IPS DF 19.7 (cell line): ENCODE measurements at regions not wholly inside any gene's neighbourhood (a gene's known extent, or its start where the extent isn't known, plus 50 kb on each side); places are given as distances from the start of the nearest gene placed in this dataset.
A peak's percentile ranks its signal among the peaks of the same experiment; 100 is the strongest.
"Not testable (repeated sequence)": the region's sequence is repeated elsewhere in the genome, so short reads cannot be mapped to it uniquely, and the experiment has no call there.

Experiments used
- DNase-seq: peaks from one replicate; pipeline ENCODE4 v3.0.0-alpha.2; 2013; ENCODE audit warnings: low read depth, low spot score

DNA sequence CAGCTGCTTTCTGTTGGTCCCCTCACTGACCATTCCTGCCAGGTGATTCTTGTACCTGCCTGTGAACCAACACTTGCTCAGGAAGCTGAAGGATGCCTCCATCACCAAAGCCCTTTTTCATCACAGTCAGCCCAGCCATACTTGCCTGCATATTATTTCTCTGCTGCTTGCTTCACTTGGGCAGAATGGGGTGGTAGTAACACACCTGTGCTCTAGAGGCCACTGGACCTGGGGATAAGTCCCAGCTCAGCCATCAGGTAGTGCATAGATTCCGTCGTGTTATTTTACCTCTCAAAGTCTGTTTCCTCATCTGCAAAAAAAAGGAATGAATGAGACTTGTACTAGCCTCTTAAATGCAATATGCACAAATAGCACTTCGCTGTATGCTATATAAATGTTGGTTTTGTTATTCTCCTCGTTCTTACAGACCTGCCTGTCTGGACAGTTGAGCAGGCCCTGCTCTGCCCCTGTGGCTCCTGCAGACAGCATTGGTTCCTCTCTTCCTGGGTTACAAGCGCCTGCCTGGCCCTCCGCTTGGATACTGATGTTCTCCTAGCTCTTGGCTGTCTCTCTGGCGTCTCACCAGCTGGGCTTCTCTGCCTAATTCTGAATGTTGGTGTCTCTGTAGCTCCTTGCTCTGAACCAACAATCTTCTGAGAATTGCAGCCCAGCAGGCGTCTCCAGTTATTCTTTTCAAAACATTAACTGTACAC, 151.8 kb downstream of the UNC5CL start:
- DNase-seq, result no peak

DNA sequence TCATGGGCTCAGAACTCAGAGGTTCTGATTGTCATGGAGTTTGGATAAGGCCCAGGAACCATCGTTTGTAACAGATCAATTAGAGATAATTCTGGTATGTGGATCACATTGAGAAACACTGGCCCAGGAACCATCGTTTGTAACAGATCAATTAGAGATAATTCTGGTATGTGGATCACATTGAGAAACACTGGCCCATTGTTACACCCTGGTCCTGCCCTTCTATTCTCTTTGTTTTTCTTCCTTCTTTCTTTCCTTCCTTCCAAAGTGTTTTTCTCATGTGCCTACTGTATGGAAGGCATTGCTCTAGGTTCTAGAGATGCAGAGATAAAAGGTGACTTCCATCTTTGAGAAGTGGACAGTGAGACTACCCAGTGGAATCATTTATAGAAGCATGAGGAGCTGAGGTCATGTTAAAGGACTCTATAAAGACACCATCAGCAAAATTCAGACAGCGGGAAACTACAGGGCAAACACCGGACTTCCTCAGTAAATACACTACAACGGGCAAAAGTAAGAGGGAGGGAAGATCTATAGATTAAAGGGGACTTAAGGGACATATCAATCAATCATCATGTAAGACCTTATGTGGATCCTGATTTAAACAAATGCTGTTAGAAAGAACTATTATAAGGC, 153.8 kb downstream of the UNC5CL start:
- no peak for DNase-seq

DNA sequence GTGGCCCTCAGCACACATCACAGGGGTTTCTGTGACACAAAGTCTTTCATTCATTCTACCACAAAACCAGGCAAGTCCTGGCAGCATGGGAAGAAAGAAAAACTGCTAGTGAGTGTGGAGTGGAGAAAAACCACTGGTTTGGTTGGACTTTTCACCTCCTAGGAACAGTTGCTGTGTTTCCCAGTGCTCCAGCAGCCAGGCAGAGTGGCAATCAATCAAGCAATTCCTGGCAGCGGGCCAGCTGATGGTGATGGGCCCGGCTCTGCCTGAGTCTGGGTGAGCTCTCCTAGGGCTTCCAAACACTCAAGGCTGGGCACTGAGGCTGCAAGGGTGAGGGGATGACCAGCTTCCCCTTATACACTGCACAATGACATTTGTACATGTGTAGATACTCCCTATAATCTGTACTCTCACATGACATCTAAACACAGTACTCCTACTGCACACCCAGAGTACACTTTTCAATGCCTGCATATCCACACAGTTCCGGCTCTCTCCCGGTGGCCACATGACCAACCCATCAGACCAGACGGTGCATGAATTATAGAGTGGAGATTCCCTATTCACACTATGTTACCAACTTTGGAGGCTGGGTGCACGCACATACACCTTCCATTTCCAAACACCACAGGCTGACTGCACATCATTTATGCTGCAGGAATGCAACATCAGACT, 156.6 kb downstream of the UNC5CL start:
- no peak for DNase-seq

DNA sequence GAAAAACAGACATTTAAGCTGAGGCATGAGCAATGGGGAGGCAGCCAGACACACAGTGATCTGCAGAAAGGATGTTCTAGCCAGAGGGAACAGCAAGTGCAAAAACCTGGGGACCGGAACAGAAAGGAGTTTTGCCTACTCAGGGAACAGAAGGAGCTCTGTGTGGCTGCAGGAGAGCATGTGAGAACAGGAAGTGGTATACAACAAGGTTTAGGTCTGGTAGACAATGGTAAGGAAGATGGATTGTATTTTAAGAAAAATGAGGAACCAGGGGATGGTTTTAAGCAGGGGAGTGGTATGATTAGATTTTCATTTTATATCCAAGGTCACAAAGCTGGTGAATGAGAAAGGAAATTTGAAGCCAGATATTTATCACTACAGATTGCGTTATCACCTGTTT, 157.5 kb downstream of the UNC5CL start:
- no peak for DNase-seq

DNA sequence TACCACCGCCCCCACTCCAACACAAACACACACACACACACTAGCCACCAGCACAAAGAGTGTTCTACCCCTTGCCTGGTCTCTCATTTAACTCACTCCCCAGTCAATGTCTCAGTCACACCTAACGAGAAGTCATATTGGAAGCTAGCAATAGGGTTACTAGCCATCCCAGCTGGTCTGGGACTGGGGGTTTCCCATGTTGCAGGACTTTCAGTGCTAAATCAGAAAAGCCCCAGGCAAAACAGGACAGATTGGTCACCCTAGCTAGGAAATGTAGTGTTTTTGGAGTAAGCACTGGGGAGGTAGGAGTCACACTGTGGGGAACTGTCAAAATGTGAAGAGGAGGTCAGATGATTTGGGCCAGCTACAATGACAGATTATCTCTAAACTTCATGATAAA, 158.1 kb downstream of the UNC5CL start:
- no peak for DNase-seq

DNA sequence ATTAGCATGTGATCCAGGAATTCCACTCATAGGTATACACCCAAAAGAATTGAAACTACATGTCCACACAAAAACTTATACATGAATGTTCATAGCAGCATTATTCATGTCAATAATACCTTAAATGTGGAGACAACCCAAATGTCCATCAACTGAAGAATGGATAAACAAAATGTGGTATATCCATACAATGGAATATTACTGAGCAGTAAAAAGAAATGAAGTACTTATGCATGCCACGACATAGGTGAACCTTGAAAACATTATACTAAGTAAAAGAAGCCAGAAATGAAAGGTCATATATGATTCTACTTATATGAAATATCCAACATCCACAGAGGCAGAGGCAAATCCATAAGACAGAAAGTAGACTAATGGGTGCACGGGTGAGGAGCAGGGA, 159.9 kb downstream of the UNC5CL start:
- DNase-seq, result no peak

DNA sequence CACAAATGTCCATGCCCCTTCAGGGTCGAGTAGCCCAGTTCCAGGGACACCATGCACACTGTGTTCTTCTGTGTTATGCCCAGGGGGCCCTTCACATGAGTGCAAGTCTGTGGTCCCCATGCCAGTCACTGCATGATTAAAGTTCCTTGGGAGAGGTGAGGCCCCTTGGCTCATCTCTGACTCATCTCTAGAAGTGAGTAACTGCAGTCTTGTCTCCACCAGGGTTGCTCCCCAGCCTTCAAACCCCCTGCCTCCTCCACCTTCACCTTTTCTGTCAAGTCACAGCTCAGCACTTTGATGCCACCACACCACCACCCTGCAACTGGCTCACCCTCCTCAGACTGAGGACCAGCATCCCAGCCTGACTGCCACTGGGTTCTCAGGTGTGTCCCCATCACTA, 161.7 kb downstream of the UNC5CL start:
- no peak for DNase-seq

DNA sequence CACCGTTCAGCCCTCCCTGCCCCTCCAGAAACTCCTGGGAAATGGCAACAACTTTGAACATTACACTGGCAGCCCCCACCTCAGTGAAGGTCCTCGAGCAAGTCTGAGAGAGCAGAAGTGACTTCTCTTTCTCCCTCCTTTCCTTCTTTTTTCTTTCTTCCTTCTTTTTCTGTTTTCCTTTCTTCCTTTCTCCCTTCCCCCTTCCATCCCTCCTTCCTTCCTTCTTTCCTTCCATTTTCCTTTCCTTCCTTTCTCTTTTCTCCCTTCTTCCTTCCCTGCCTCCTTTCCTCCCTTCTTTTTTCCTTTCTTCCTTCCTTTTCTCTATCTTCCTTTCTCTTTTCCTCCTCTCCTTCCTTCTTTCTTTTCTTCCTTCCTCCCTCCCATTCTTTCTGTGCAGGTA, 162.7 kb downstream of the UNC5CL start:
- no peak for DNase-seq

DNA sequence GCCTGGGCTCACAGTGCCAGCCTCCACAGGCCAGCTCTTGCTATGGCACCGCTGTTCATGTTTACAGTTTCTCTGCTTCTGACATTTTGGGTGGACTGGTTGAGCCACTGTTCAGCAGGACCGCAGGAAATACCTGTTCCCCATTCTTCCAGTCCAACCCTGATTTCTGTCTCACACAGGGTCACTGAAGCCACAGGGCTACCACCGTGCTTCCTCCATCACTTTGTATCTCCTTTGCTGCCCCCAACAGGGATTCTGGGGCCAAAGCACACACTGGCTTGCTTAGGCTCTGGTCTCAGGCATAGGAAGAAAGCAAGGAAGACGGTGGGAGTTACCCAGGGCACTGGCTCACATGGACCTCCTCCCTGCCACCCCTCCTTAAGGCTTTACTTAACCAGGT, 164.5 kb downstream of the UNC5CL start:
- DNase-seq, result peak; percentile 25

DNA sequence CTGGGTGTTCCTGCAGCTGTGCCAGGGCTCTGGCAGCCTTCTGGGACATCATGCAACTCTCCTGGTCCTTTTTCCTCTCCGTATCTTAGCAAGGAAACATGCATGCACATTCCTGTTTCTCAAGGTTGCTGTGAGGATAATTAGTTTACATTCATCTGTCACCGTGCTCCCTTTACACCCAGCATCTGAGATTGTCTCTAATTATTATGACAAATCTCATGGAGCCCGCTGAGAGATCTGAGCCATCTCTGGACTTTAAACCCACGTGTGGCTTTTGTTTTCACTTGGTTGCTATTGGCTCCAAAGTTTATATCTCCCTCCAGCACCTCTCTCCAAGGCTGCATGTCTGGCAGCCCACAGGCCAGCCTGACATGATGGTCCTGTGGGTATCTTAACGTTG, 167.6 kb downstream of the UNC5CL start:
- DNase-seq, result no peak

DNA sequence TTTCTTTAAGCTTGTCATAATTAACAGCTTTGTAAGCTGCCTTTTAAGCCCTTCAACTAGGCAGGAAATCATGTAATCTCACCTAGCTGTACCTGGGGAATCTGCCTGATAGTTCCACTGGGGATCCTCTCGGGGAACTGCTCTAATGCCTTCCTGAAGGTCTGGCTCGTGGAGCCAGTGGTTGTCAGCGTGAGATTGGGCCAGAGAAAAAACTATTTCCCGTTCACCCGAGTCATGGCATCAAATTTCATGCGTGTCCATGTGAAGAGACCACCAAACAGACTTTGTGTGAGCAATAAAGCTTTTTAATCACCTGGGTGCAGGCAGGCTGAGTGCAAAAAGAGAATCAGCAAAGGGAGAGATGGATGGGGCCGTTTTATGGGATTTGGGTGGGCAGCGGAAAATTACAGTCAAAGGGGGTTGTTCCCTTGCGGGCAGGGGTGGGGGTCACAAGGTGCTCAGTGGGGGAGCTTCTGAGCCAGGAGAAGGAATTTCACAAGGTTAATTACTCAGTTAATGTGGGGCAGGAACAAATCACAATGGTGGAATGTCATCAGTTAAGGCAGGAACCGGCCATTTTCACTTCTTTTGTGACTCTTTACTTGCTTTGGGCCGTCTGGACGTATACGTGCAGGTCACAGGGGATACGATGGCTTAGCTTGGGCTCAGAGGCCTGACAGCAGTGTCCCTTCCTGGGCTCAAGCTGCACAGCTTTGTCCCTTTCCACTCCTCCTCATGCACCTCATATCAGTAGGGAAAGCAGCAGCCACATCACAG, 170.7 kb downstream of the UNC5CL start:
- not testable (repeated sequence) for DNase-seq

DNA sequence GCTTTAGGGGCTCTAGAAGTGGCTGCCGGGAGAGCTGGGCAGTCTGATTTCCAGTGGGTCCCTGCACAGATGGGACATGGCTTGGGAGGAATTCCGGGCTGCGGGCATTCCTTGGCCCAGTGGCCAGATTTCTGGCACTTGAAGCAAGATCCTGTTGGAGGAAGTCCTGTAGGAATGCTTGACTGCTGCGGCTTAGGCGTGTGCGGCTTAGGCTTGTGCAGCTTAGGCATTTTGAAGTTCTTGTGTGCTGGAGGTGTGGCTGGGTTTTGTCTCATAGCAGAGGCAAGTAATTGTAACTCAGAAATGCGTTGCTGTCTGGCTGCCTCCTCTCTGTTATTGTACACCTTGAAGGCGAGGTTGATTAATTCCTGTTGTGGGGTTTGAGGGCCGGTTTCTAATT, 171.5 kb downstream of the UNC5CL start:
- not testable (repeated sequence) for DNase-seq

DNA sequence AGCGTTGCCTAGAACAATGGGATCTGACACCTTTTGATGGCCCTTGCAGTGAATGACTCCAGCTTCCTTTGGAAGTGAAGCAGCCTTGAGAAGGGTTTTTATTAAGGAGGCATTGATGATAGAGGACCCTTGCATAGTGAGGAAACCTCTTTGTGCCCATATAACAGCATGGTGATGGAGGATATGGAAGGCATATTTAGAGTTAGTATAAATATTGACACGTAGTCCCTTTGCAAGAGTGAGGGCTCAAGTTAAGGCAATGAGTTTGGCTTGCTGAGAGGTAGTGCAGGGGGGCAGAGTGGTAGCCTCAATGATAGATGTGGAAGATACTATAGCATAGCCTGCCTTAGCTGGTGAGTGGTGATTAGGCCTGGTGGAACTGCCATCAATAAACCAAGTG, 173.8 kb downstream of the UNC5CL start:
- not testable (repeated sequence) for DNase-seq

DNA sequence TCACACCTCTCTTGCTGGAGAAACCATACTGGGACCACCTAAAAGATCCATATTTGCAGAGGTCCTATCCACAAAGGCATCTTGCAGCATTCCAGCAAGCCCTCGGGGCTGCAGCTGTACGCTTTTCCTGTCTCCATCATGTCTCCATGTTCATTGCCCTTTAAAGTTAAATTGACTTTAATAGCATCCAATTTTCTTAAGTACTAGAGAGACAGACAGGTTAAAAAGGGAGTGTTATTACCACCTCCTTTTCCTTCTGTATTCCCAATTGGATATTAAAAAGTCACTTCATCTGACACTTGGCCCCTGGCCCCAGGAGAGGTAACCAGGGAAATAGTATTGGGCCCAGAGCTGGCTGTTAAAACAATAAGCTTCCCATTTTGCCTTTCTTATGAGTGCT, 178.6 kb downstream of the UNC5CL start:
- no peak for DNase-seq

DNA sequence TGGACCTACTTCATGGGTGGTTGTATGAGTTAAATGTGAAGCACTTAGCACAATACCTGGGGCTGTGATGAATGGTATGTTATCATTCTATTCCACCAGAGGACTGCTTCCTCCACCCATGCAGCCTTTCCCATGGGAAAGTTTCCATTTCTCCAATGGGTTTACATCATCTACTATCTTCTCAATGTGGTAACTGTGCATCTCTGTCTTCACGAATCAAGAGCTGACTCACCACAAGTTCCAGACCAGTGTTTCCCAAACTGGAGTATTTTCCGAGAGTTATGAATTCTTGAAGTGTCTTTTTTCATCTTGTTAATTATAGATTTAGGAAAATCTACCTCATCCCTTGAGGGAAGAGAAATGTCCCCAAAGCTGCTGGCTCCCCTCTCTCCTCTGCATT, 182.8 kb downstream of the UNC5CL start:
- no peak for DNase-seq

DNA sequence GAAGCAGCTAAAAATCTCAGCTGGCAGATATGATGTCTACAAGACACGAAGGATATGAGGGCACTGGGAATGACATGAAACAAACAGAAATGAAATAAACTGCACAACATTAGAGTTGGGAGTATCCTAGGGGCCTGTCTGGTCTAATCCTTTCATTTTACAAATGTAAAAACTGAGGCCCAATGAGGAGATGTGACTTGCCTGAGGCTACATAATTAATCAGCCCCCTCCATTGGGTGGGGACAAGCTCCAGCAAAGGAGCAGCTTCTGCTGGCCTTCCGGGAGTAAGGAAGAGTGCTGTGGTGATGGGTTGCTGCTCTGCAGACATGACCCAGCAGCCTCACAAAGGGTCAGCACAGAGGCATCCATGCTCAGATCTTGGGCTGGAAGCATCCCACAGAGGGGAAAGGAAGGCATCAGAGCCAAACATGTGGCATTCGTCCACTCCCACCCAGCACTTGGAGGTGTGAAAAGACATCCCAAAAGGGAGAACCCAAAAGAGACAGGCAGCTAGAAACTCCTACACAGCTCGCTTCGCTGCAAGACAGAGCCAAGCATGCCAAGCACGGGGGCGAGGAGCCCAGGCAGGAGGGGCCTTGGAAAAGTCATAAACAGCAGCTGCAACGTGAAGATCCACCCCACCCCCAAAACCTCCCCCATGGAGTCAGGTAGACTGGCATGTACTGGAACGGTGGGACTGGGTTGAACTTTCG, 183.7 kb downstream of the UNC5CL start:
- no peak for DNase-seq

DNA sequence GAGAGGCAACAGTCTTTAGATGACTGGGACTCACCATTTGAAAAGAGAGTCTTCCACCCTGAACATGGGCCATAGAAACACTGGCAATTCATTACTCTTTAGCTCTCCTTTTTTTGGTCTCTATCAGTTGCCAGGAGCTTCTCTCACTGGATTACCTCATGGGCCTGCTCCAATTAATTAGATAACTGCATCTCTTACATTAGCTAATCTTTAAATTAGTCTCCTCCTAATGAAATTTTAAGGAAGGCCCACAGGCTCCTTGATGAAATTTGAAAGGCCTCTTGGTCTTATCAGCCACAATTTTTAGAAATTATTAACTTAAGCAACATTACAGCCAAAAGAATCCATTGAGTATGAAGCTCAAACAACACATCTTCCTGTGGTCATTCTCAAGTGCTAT, 184.4 kb downstream of the UNC5CL start:
- DNase-seq, result no peak

DNA sequence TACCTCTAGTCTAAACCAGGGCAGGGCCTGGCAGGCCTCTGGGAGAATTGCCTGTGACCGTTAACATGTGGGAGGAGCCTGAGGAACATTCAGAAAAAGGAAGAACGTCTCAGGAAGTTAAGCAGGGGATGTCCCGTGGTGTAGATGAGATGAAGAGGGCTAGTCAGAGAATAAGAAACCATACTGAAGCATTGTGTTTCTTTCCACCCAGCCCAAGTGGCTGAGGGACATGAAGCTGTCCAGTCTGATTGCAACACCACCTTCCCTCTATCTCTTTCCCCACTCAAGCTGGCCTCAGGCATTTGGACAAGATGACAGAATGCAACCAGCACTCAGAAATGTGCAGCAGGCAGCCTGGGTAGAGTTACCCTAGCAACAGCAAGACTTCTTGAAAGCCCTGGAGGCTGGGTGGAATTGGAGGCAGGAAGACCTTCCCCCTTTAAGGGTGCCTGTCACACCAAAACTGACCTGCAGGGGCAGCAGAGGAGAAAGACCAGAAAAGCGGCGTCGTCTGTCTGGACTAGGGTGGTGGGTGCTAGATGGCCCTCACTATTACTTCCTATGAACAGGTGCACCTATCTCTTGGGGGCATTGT, 186.1 kb downstream of the UNC5CL start:
- peak; percentile 17 for DNase-seq

DNA sequence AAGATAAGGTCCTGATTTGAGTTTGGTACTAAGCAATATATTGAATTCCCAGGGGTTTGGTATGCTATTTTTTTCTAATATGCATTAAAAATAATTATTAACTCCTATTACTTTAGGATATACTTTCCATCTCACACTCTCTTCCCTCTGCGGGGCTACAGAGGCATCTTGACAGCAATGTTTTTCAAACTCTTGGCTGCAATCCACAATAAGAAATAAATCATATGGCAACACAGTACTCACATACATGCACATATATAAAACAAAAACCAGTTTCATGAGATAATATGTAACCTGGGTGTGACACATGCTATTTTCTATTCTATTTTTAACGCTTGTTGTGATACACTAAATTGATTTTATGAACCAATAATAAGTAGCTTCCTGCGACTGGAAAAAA, 189.5 kb downstream of the UNC5CL start:
- DNase-seq, result no peak

DNA sequence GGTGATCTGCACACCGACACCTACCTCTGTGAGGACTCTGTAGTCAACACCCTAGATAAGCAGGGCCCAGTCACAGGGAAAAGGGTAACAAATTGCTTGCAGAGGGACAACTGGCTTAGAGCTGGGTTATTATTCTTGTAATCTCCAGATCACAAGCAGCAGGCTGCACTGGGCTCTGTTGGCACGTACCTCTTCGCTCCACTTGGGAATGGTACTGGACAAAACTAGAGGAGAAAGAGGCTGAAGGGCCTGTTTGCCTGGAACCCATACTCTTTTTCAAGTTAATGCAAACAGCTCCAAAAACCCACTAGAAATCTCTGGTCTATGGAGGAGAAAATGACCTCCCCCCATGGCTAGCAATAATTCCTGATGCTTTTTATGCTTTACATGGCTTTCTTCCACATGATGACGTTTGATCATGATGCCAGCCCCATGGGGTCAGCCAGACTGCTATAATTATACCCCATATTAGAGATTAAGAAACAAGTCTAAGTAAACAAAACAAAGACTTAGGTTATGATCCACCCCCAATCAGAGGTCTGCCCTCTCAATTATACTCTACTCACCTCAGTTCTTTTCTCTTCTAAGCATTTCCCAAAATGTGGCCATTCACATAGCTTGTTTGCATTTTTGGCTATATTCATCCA, 190.0 kb downstream of the UNC5CL start:
- DNase-seq, result no peak

DNA sequence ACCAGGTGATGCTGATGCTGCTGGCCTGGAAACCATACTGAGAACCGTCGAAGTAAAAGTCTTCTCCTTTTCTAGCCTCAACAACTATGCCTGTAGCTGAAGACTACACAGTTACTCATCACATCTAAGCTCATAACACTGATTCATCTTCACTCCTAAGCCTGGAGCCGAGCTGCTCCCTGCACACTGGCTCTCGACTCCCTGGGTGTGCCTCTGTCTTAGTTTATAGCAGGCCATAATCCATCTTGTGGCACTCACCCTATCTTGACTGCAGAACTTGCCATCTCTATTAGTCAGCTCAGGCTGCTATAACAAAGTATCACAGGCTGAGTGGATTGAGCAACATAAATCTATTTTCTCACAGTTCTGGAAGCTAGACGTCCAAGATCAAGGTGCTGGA, 191.0 kb downstream of the UNC5CL start:
- no peak for DNase-seq
